ENCODE measurements at regions not wholly inside any gene's neighbourhood (a gene's known extent, or its start where the extent isn't known, plus 50 kb on each side); places are given as distances from the start of the nearest gene placed in this dataset.

DNA sequence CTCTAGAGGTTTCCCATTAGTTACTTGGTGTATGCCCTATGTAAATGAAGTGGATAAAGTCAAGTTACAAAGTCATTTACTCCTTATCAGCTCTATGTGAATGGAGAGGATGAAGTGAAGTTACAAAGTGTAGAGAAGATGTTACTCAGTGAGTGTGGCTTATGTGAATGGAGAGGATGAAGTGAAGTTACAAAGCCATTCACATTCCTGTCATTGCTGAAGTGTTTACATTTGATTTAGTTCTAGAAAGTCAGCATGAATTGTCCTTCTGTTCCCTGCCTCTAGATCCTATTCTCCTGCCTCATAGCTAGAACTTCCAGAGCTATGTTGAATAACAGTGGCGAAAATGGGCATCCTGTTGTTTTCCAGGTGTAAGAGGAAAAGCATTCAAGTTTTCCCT is 880.1 kb downstream of the DNAJB9 start:
- no TSS peak for BruUV-seq (replicated peaks)
- CTCF ChIA-PET = no interaction called here

More for the DNA sequence above, 880.1 kb downstream of the DNAJB9 start:
- H3K79me1 ChIP-seq (ENCODE audit: low read depth in 1 of 2, low read length in 2 of 2) = no peaks in the 10 kb centered on the region
- H3K56ac ChIP-seq (ENCODE audit: extremely low read depth, insufficient read depth, low read length) = no peak overlapping the region
- no peaks in the 10 kb centered on the region for H3K36me3 ChIP-seq (ENCODE audit: control insufficient read depth, insufficient read depth, low read length)
- peaks cover under 1% of the 10 kb centered on the region; the same call in 1 of the 2 replicates for H3K9me3 ChIP-seq (ENCODE audit: control insufficient read depth, insufficient read depth, low read length)
- H2BK120ac ChIP-seq (ENCODE audit: low read depth, low read length) = no peak overlapping the region
- H2AK9ac ChIP-seq (replicated peaks; ENCODE audit: low read depth, low read length, poor library complexity) = no peak overlapping the region
- no peak overlapping the region for H3K4me2 ChIP-seq (ENCODE audit: low read depth, low read length)
- no peak overlapping the region for H4K5ac ChIP-seq (ENCODE audit: low read depth, low read length)
- H3K23ac ChIP-seq (ENCODE audit: low read depth, low read length) = no peak overlapping the region
- no peak overlapping the region for H2AK5ac ChIP-seq (ENCODE audit: low read depth, low read length)
- no peak overlapping the region for H3K4ac ChIP-seq (ENCODE audit: low read depth, low read length)
- in situ Hi-C loops (cut with MboI; ENCODE audit: low sequenced_read_pairs) = no loop called here
- H4K20me1 ChIP-seq (ENCODE audit: insufficient read depth, low read length) = no peaks in the 10 kb centered on the region
- H2BK15ac ChIP-seq (ENCODE audit: low read depth, low read length) = no peak overlapping the region
- no peaks in the 10 kb centered on the region for H3K9me1 ChIP-seq (ENCODE audit: insufficient read depth, low read length)
- ATAC-seq (ENCODE audit: low read depth) = no peak
- intact Hi-C loops (cut with micrococcal nuclease) = no loop called here
- no peaks in the 10 kb centered on the region for H3K4me1 ChIP-seq (ENCODE audit: control insufficient read depth, insufficient read depth, low read length)
- no peak overlapping the region for H3K9ac ChIP-seq (ENCODE audit: low read depth, low read length)
- no peak for TF ChIP-seq RFX5 (IDR thresholded peaks at IDR 0.05; ENCODE audit: low read depth, low read length)
- TF ChIP-seq RCOR1 (IDR thresholded peaks at IDR 0.05; ENCODE audit: insufficient replicate concordance, low read length) = no peak
- no peak for TF ChIP-seq POLR2A (IDR thresholded peaks at IDR 0.05; ENCODE audit: low read depth, low read length)
- no peak for TF ChIP-seq RAD21 (IDR thresholded peaks at IDR 0.05; ENCODE audit: low read length)
- TF ChIP-seq MAFK (IDR thresholded peaks at IDR 0.05; ENCODE audit: low read depth, low read length) = no peak
- TF ChIP-seq CEBPB (IDR thresholded peaks at IDR 0.05; ENCODE audit: low read depth, low read length) = no peak
- no peak for TF ChIP-seq MXI1 (IDR thresholded peaks at IDR 0.05; ENCODE audit: borderline replicate concordance, low read depth, low read length)
- no peak for TF ChIP-seq NFE2L2 (IDR thresholded peaks at IDR 0.05; ENCODE audit: low read depth, low read length)
- no peak for TF ChIP-seq CHD1 (IDR thresholded peaks at IDR 0.05; ENCODE audit: low read depth, low read length)
- TF ChIP-seq FOS (IDR thresholded peaks at IDR 0.05; ENCODE audit: low read depth, low read length) = no peak
- TF ChIP-seq, protein P1, sequence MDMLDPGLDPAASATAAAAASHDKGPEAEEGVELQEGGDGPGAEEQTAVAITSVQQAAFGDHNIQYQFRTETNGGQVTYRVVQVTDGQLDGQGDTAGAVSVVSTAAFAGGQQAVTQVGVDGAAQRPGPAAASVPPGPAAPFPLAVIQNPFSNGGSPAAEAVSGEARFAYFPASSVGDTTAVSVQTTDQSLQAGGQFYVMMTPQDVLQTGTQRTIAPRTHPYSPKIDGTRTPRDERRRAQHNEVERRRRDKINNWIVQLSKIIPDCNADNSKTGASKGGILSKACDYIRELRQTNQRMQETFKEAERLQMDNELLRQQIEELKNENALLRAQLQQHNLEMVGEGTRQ (IDR thresholded peaks at IDR 0.05; ENCODE audit: low read depth, low read length) = no peak
- TF ChIP-seq, protein P2, sequence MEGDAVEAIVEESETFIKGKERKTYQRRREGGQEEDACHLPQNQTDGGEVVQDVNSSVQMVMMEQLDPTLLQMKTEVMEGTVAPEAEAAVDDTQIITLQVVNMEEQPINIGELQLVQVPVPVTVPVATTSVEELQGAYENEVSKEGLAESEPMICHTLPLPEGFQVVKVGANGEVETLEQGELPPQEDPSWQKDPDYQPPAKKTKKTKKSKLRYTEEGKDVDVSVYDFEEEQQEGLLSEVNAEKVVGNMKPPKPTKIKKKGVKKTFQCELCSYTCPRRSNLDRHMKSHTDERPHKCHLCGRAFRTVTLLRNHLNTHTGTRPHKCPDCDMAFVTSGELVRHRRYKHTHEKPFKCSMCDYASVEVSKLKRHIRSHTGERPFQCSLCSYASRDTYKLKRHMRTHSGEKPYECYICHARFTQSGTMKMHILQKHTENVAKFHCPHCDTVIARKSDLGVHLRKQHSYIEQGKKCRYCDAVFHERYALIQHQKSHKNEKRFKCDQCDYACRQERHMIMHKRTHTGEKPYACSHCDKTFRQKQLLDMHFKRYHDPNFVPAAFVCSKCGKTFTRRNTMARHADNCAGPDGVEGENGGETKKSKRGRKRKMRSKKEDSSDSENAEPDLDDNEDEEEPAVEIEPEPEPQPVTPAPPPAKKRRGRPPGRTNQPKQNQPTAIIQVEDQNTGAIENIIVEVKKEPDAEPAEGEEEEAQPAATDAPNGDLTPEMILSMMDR (conservative IDR thresholded peaks at IDR 0.05; ENCODE audit: low read depth, low read length) = no peak
- no CpG with 5 or more reads among the region's 1 CpG for WGBS, 2 experiments (ENCODE audit: extremely low coverage in 2 of 2, insufficient read length in 1 of 2)
- no peak overlapping the region for H2AFZ ChIP-seq (replicated peaks; ENCODE audit: low read length, poor library complexity)
- H3K27ac ChIP-seq (ENCODE audit: insufficient read depth, low read length) = no peak overlapping the region
- H3K27me3 ChIP-seq (ENCODE audit: control insufficient read depth, insufficient read depth, low read length) = no peaks in the 10 kb centered on the region
- no peak overlapping the region for H3K14ac ChIP-seq (replicated peaks; ENCODE audit: low read depth, low read length)
- dilution Hi-C loops (cut with HindIII; ENCODE audit: low sequenced_read_pairs, unreplicated experiment) = no loop called here
- H2BK20ac ChIP-seq (ENCODE audit: low read depth, low read length) = no peak overlapping the region
- no peak overlapping the region for H4K91ac ChIP-seq (ENCODE audit: insufficient read depth, low read depth, low read length)
- H4K8ac ChIP-seq (ENCODE audit: low read depth in 2 of 2, low read length in 2 of 2) = no peak overlapping the region
- POLR2A ChIA-PET (ENCODE audit: unreplicated experiment) = no interaction called here
- no peak overlapping the region for H3K4me3 ChIP-seq (ENCODE audit: insufficient read depth, low read depth, low read length)
- no peak overlapping the region for H3K18ac ChIP-seq (ENCODE audit: low read depth, low read length)
- DNase-seq = no peak
- H2BK5ac ChIP-seq (ENCODE audit: low read depth, low read length, poor library complexity, severe bottlenecking) = no peak overlapping the region
